Effector memory CD8-positive, alpha-beta T cell (primary cell): ENCODE measurements at regions not wholly inside any gene's neighbourhood (a gene's known extent, or its start where the extent isn't known, plus 50 kb on each side); places are given as distances from the start of the nearest gene placed in this dataset.

Source experiments
- ATAC-seq: fragments of 150-1000 bp; cut with Tn5 transposase; replicated peaks from 2 replicates; pipeline ENCODE4 v1.10.0; 2021; ENCODE audit warnings: mild to moderate bottlenecking, moderate library complexity
- DNase-seq, 3 experiments: peaks; one replicate each; pipeline ENCODE4 v3.0.0; 2021
- H3K27ac Mint-ChIP-seq, 2 donors: one replicate each; pipeline ENCODE4 v1.8.0; 2022; ENCODE audit warnings: mild to moderate bottlenecking in 2 of 2, mixed read lengths in 2 of 2, moderate library complexity in 2 of 2
- H3K27me3 Mint-ChIP-seq, 2 donors: one replicate each; pipeline ENCODE4 v1.8.0; 2022; ENCODE audit warnings: mixed read lengths in 2 of 2
- H3K36me3 Mint-ChIP-seq: one replicate; pipeline ENCODE4 v1.8.0; 2022; ENCODE audit warnings: mild to moderate bottlenecking, moderate library complexity, mixed read lengths; ENCODE audit not compliant: insufficient read depth
- H3K4me1 Mint-ChIP-seq, 2 donors: one replicate each; pipeline ENCODE4 v1.8.0; 2022; ENCODE audit warnings: low read depth in 2 of 2, mixed read lengths in 2 of 2
- H3K4me3 Mint-ChIP-seq, 2 donors: one replicate each; pipeline ENCODE4 v1.8.0; 2022; ENCODE audit warnings: mild to moderate bottlenecking in 2 of 2, mixed read lengths in 2 of 2, moderate library complexity in 2 of 2
- H3K9me3 Mint-ChIP-seq, 2 donors: one replicate each; pipeline ENCODE4 v1.8.0; 2022; ENCODE audit warnings: mixed read lengths in 2 of 2

- Mint-ChIP-seq H3K27ac (no peak overlapping the region), H3K4me3 (no peak overlapping the region), H3K27me3 (no peaks in the 10 kb centered on the region), H3K9me3 (peaks cover 2 to 10% of the 10 kb centered on the region in 2 donors), H3K36me3 (no peaks in the 10 kb centered on the region), H3K4me1 (no peaks in the 10 kb centered on the region)
- ATAC-seq (no peak), DNase-seq (no peak)
These were observed 739.9 kb upstream of the SOX9 start for GRCh38 chr17:71380936-71381335.

GRCh38 chr17:71383091-71383490, 737.7 kb upstream of the SOX9 start:
- H3K4me1 Mint-ChIP-seq, result no peaks in the 10 kb centered on the region
- no peak overlapping the region for H3K27ac Mint-ChIP-seq
- H3K36me3 Mint-ChIP-seq, result no peaks in the 10 kb centered on the region
- no peak overlapping the region for H3K4me3 Mint-ChIP-seq
- no peak for ATAC-seq
- DNase-seq, result no peak
- peaks cover 2 to 10% of the 10 kb centered on the region in 2 donors for H3K9me3 Mint-ChIP-seq
- no peaks in the 10 kb centered on the region for H3K27me3 Mint-ChIP-seq

- no peaks in the 10 kb centered on the region for H3K27me3 Mint-ChIP-seq
- DNase-seq, result no peak
- peaks cover 0 to 7% of the 10 kb centered on the region in 2 donors for H3K9me3 Mint-ChIP-seq
- H3K36me3 Mint-ChIP-seq, result no peaks in the 10 kb centered on the region
- H3K4me3 Mint-ChIP-seq, result no peak overlapping the region
- no peak overlapping the region for H3K27ac Mint-ChIP-seq
- no peaks in the 10 kb centered on the region for H3K4me1 Mint-ChIP-seq
- ATAC-seq, result no peak
These were observed 733.4 kb upstream of the SOX9 start for GRCh38 chr17:71387456-71387855.

GRCh38 chr17:71392715-71393567, 727.9 kb upstream of the SOX9 start:
- no peaks in the 10 kb centered on the region for H3K4me1 Mint-ChIP-seq
- H3K36me3 Mint-ChIP-seq, result no peaks in the 10 kb centered on the region
- no peak for DNase-seq
- H3K27me3 Mint-ChIP-seq, result no peaks in the 10 kb centered on the region
- H3K9me3 Mint-ChIP-seq, result peaks cover 0 to 4% of the 10 kb centered on the region in 2 donors
- H3K27ac Mint-ChIP-seq, result no peak overlapping the region
- no peak for ATAC-seq
- no peak overlapping the region for H3K4me3 Mint-ChIP-seq

GRCh38 chr17:71395901-71396300, 724.9 kb upstream of the SOX9 start:
- H3K36me3 Mint-ChIP-seq, result no peaks in the 10 kb centered on the region
- H3K9me3 Mint-ChIP-seq, result no peaks in the 10 kb centered on the region
- ATAC-seq, result no peak

GRCh38 chr17:71396711-71397110, 724.1 kb upstream of the SOX9 start:
- H3K4me3 Mint-ChIP-seq, result no peak overlapping the region
- H3K27me3 Mint-ChIP-seq, result no peaks in the 10 kb centered on the region
- no peaks in the 10 kb centered on the region for H3K4me1 Mint-ChIP-seq
- no peaks in the 10 kb centered on the region for H3K36me3 Mint-ChIP-seq
- H3K9me3 Mint-ChIP-seq, result peaks cover 0 to 2% of the 10 kb centered on the region in 2 donors
- ATAC-seq, result no peak
- no peak overlapping the region for H3K27ac Mint-ChIP-seq
- no peak for DNase-seq

More at GRCh38 chr17:71395901-71396300, 724.9 kb upstream of the SOX9 start:
- H3K27ac Mint-ChIP-seq, result no peak overlapping the region
- DNase-seq, result no peak
- no peaks in the 10 kb centered on the region for H3K27me3 Mint-ChIP-seq
- H3K4me1 Mint-ChIP-seq, result no peaks in the 10 kb centered on the region
- H3K4me3 Mint-ChIP-seq, result no peak overlapping the region

- no peaks in the 10 kb centered on the region for H3K4me1 Mint-ChIP-seq
- peaks cover 0 to 2% of the 10 kb centered on the region in 2 donors for H3K9me3 Mint-ChIP-seq
- no peaks in the 10 kb centered on the region for H3K36me3 Mint-ChIP-seq
- no peak overlapping the region for H3K27ac Mint-ChIP-seq
- H3K4me3 Mint-ChIP-seq, result no peak overlapping the region
- DNase-seq, result no peak
- no peaks in the 10 kb centered on the region for H3K27me3 Mint-ChIP-seq
- no peak for ATAC-seq
These were observed 722.8 kb upstream of the SOX9 start for GRCh38 chr17:71398025-71398424.

- no peaks in the 10 kb centered on the region for H3K4me1 Mint-ChIP-seq
- H3K4me3 Mint-ChIP-seq, result no peak overlapping the region
- H3K27ac Mint-ChIP-seq, result no peak overlapping the region
- H3K9me3 Mint-ChIP-seq, result peaks cover 0 to 2% of the 10 kb centered on the region in 2 donors
- H3K36me3 Mint-ChIP-seq, result no peaks in the 10 kb centered on the region
- DNase-seq (no peak), ATAC-seq (no peak)
- H3K27me3 Mint-ChIP-seq, result no peaks in the 10 kb centered on the region
These were observed 722.0 kb upstream of the SOX9 start for GRCh38 chr17:71398800-71399219.

GRCh38 chr17:71399221-71399620, 721.6 kb upstream of the SOX9 start:
- Mint-ChIP-seq H3K4me3 (no peak overlapping the region), H3K36me3 (no peaks in the 10 kb centered on the region), H3K27ac (no peak overlapping the region), H3K9me3 (peaks cover 0 to 2% of the 10 kb centered on the region in 2 donors), H3K27me3 (no peaks in the 10 kb centered on the region), H3K4me1 (no peaks in the 10 kb centered on the region)
- no peak for ATAC-seq
- DNase-seq, result no peak

- peaks cover 0 to 2% of the 10 kb centered on the region in 2 donors for H3K9me3 Mint-ChIP-seq
- DNase-seq (no peak), ATAC-seq (no peak)
- H3K27me3 Mint-ChIP-seq, result no peaks in the 10 kb centered on the region
- H3K27ac Mint-ChIP-seq, result no peak overlapping the region
- no peak overlapping the region for H3K4me3 Mint-ChIP-seq
- no peaks in the 10 kb centered on the region for H3K4me1 Mint-ChIP-seq
- no peaks in the 10 kb centered on the region for H3K36me3 Mint-ChIP-seq
These were observed 721.2 kb upstream of the SOX9 start for GRCh38 chr17:71399649-71400048.

- Mint-ChIP-seq H3K36me3 (no peaks in the 10 kb centered on the region), H3K4me3 (no peak overlapping the region), H3K4me1 (no peaks in the 10 kb centered on the region), H3K27me3 (no peaks in the 10 kb centered on the region), H3K9me3 (peaks cover 0 to 2% of the 10 kb centered on the region in 2 donors), H3K27ac (no peak overlapping the region)
- ATAC-seq, result no peak
- no peak for DNase-seq
These were observed 718.8 kb upstream of the SOX9 start for GRCh38 chr17:71402007-71402406.

GRCh38 chr17:71402661-71403141, 718.1 kb upstream of the SOX9 start:
- Mint-ChIP-seq H3K27ac (no peak overlapping the region), H3K36me3 (no peaks in the 10 kb centered on the region), H3K4me3 (no peak overlapping the region), H3K27me3 (no peaks in the 10 kb centered on the region), H3K4me1 (no peaks in the 10 kb centered on the region), H3K9me3 (peaks cover 0 to 2% of the 10 kb centered on the region in 2 donors)
- ATAC-seq (no peak), DNase-seq (no peak)

GRCh38 chr17:71405101-71405500, 715.7 kb upstream of the SOX9 start:
- no peaks in the 10 kb centered on the region for H3K36me3 Mint-ChIP-seq
- DNase-seq (no peak), ATAC-seq (no peak)
- no peaks in the 10 kb centered on the region for H3K27me3 Mint-ChIP-seq
- no peak overlapping the region for H3K4me3 Mint-ChIP-seq
- H3K9me3 Mint-ChIP-seq, result peaks cover 0 to 3% of the 10 kb centered on the region in 2 donors
- no peak overlapping the region for H3K27ac Mint-ChIP-seq
- no peaks in the 10 kb centered on the region for H3K4me1 Mint-ChIP-seq

GRCh38 chr17:71407981-71408380, 712.8 kb upstream of the SOX9 start:
- Mint-ChIP-seq H3K9me3 (peaks cover 0 to 3% of the 10 kb centered on the region in 2 donors), H3K27ac (no peak overlapping the region), H3K4me1 (no peaks in the 10 kb centered on the region), H3K4me3 (no peak overlapping the region), H3K27me3 (no peaks in the 10 kb centered on the region), H3K36me3 (no peaks in the 10 kb centered on the region)
- no peak for DNase-seq
- no peak for ATAC-seq
